GM03348 (cell line): ENCODE measurements at regions not wholly inside any gene's neighbourhood (a gene's known extent, or its start where the extent isn't known, plus 50 kb on each side); places are given as distances from the start of the nearest gene placed in this dataset.

Experiments
- DNase-seq: peaks from one replicate; pipeline ENCODE4 v3.0.0; 2012; ENCODE audit warnings: low spot score

- DNase-seq: no peak
Observed at GRCh38 chr3:72109327-72110259, 324.6 kb upstream of the PROK2 start.

- peak; percentile 12 for DNase-seq
Observed at GRCh38 chr3:72105306-72105705, 320.4 kb upstream of the PROK2 start.

GRCh38 chr3:72102112-72102616 is 317.2 kb upstream of the PROK2 start:
- no peak for DNase-seq

GRCh38 chr3:72101494-72101893 is 316.5 kb upstream of the PROK2 start:
- no peak for DNase-seq

GRCh38 chr3:72100601-72101187 is 315.7 kb upstream of the PROK2 start:
- peak; percentile 92 for DNase-seq

GRCh38 chr3:72100080-72100511 is 315.1 kb upstream of the PROK2 start:
- no peak for DNase-seq

- DNase-seq: no peak
Observed at GRCh38 chr3:72099326-72100079, 314.6 kb upstream of the PROK2 start.

- DNase-seq: no peak
Observed at GRCh38 chr3:72097053-72097452, 312.1 kb upstream of the PROK2 start.

- no peak for DNase-seq
Observed at GRCh38 chr3:72095521-72095920, 310.6 kb upstream of the PROK2 start.

GRCh38 chr3:72093992-72094334 is 309.0 kb upstream of the PROK2 start:
- DNase-seq: no peak

- no peak for DNase-seq
Observed at GRCh38 chr3:72093270-72093991, 308.5 kb upstream of the PROK2 start.

GRCh38 chr3:72092778-72093177 is 307.8 kb upstream of the PROK2 start:
- DNase-seq: no peak

GRCh38 chr3:72088486-72089025 is 303.6 kb upstream of the PROK2 start:
- no peak for DNase-seq

GRCh38 chr3:72087420-72087819 is 302.5 kb upstream of the PROK2 start:
- DNase-seq: no peak

GRCh38 chr3:72086743-72087087 is 301.8 kb upstream of the PROK2 start:
- no peak for DNase-seq

- peak; percentile 19 for DNase-seq
Observed at GRCh38 chr3:72086042-72086742, 301.2 kb upstream of the PROK2 start.

GRCh38 chr3:72085036-72085435 is 300.1 kb upstream of the PROK2 start:
- no peak for DNase-seq

- DNase-seq: no peak
Observed at GRCh38 chr3:72082776-72083462, 298.0 kb upstream of the PROK2 start.

GRCh38 chr3:72082186-72082715 is 297.3 kb upstream of the PROK2 start:
- no peak for DNase-seq

- DNase-seq: no peak
Observed at GRCh38 chr3:72081471-72082185, 296.7 kb upstream of the PROK2 start.
